ENCODE measurements at regions not wholly inside any gene's neighbourhood (a gene's known extent, or its start where the extent isn't known, plus 50 kb on each side); places are given as distances from the start of the nearest gene placed in this dataset.
A peak's percentile ranks its signal among the peaks of the same experiment; 100 is the strongest.
"Not testable (repeated sequence)": the region's sequence is repeated elsewhere in the genome, so short reads cannot be mapped to it uniquely, and the experiment has no call there.

- DNase-seq = peak; percentile 5
- in situ Hi-C loops (cut with MboI; ENCODE audit: low pct_unique_long_range_greater_than_20kb, low sequenced_read_pairs) = no loop called here
Measured at GRCh38 chr4:95898226-95898625, 58.3 kb downstream of the PDHA2 start.

GRCh38 chr4:95909211-95909610 is 69.3 kb downstream of the PDHA2 start:
- DNase-seq = no peak
- in situ Hi-C loops (cut with MboI; ENCODE audit: low pct_unique_long_range_greater_than_20kb, low sequenced_read_pairs) = no loop called here

GRCh38 chr4:95910749-95911148 is 70.9 kb downstream of the PDHA2 start:
- DNase-seq = no peak
- in situ Hi-C loops (cut with MboI; ENCODE audit: low pct_unique_long_range_greater_than_20kb, low sequenced_read_pairs) = no loop called here

- in situ Hi-C loops (cut with MboI; ENCODE audit: low pct_unique_long_range_greater_than_20kb, low sequenced_read_pairs) = no loop called here
- no peak for DNase-seq
Measured at GRCh38 chr4:95921470-95921869, 81.6 kb downstream of the PDHA2 start.

GRCh38 chr4:95929448-95930064 is 89.7 kb downstream of the PDHA2 start:
- DNase-seq = peak; percentile 16
- in situ Hi-C loops (cut with MboI; ENCODE audit: low pct_unique_long_range_greater_than_20kb, low sequenced_read_pairs) = no loop called here

GRCh38 chr4:95939141-95939540 is 99.2 kb downstream of the PDHA2 start:
- no peak for DNase-seq
- in situ Hi-C loops (cut with MboI; ENCODE audit: low pct_unique_long_range_greater_than_20kb, low sequenced_read_pairs) = no loop called here

GRCh38 chr4:95949136-95949765 is 109.4 kb downstream of the PDHA2 start:
- DNase-seq = no peak

GRCh38 chr4:95949808-95950207 is 109.9 kb downstream of the PDHA2 start:
- no peak for DNase-seq
- in situ Hi-C loops (cut with MboI; ENCODE audit: low pct_unique_long_range_greater_than_20kb, low sequenced_read_pairs) = no loop called here

More at GRCh38 chr4:95949136-95949765, 109.4 kb downstream of the PDHA2 start:
- in situ Hi-C loops (cut with MboI; ENCODE audit: low pct_unique_long_range_greater_than_20kb, low sequenced_read_pairs) = no loop called here

GRCh38 chr4:95952538-95952937 is 112.6 kb downstream of the PDHA2 start:
- in situ Hi-C loops (cut with MboI; ENCODE audit: low pct_unique_long_range_greater_than_20kb, low sequenced_read_pairs) = not testable (repeated sequence)

GRCh38 chr4:95956094-95956493 is 116.2 kb downstream of the PDHA2 start:
- in situ Hi-C loops (cut with MboI; ENCODE audit: low pct_unique_long_range_greater_than_20kb, low sequenced_read_pairs) = no loop called here

More at GRCh38 chr4:95952538-95952937, 112.6 kb downstream of the PDHA2 start:
- not testable (repeated sequence) for DNase-seq

GRCh38 chr4:95957054-95957453 is 117.2 kb downstream of the PDHA2 start:
- DNase-seq = no peak
- in situ Hi-C loops (cut with MboI; ENCODE audit: low pct_unique_long_range_greater_than_20kb, low sequenced_read_pairs) = no loop called here

More at GRCh38 chr4:95956094-95956493, 116.2 kb downstream of the PDHA2 start:
- DNase-seq = no peak

- in situ Hi-C loops (cut with MboI; ENCODE audit: low pct_unique_long_range_greater_than_20kb, low sequenced_read_pairs) = no loop called here
- no peak for DNase-seq
Measured at GRCh38 chr4:95957759-95958158, 117.9 kb downstream of the PDHA2 start.

- DNase-seq = no peak
- in situ Hi-C loops (cut with MboI; ENCODE audit: low pct_unique_long_range_greater_than_20kb, low sequenced_read_pairs) = no loop called here
Measured at GRCh38 chr4:95959182-95959581, 119.3 kb downstream of the PDHA2 start.

- no peak for DNase-seq
- in situ Hi-C loops (cut with MboI; ENCODE audit: low pct_unique_long_range_greater_than_20kb, low sequenced_read_pairs) = no loop called here
Measured at GRCh38 chr4:95959633-95960032, 119.7 kb downstream of the PDHA2 start.

- in situ Hi-C loops (cut with MboI; ENCODE audit: low pct_unique_long_range_greater_than_20kb, low sequenced_read_pairs) = no loop called here
Measured at GRCh38 chr4:95963456-95963855, 123.6 kb downstream of the PDHA2 start.

GRCh38 chr4:95979961-95980876 is 140.3 kb downstream of the PDHA2 start:
- DNase-seq = no peak
- in situ Hi-C loops (cut with MboI; ENCODE audit: low pct_unique_long_range_greater_than_20kb, low sequenced_read_pairs) = no loop called here

More at GRCh38 chr4:95963456-95963855, 123.6 kb downstream of the PDHA2 start:
- no peak for DNase-seq

GRCh38 chr4:95980877-95981360 is 141.0 kb downstream of the PDHA2 start:
- in situ Hi-C loops (cut with MboI; ENCODE audit: low pct_unique_long_range_greater_than_20kb, low sequenced_read_pairs) = no loop called here
- DNase-seq = no peak

GRCh38 chr4:95981591-95981990 is 141.7 kb downstream of the PDHA2 start:
- in situ Hi-C loops (cut with MboI; ENCODE audit: low pct_unique_long_range_greater_than_20kb, low sequenced_read_pairs) = no loop called here

GRCh38 chr4:95982516-95982915 is 142.6 kb downstream of the PDHA2 start:
- in situ Hi-C loops (cut with MboI; ENCODE audit: low pct_unique_long_range_greater_than_20kb, low sequenced_read_pairs) = no loop called here
- DNase-seq = no peak

More at GRCh38 chr4:95981591-95981990, 141.7 kb downstream of the PDHA2 start:
- DNase-seq = no peak

GRCh38 chr4:95984081-95984480 is 144.2 kb downstream of the PDHA2 start:
- in situ Hi-C loops (cut with MboI; ENCODE audit: low pct_unique_long_range_greater_than_20kb, low sequenced_read_pairs) = no loop called here
- DNase-seq = no peak

Measured in KBM-7 (cell line).